Peyer's patch (tissue), 4 donors: ENCODE measurements at regions not wholly inside any gene's neighbourhood (a gene's known extent, or its start where the extent isn't known, plus 50 kb on each side); places are given as distances from the start of the nearest gene placed in this dataset.
A peak's percentile ranks its signal among the peaks of the same experiment; 100 is the strongest.

Experiments
- DNase-seq, 3 donors: peaks; one replicate each; pipeline ENCODE4 v3.0.0-alpha.2; 2017 to 2019
- H3K27ac ChIP-seq, 4 donors: fragments of 200-600 bp; sonication (generic); one replicate each; pipeline ENCODE4 v1.5.1; 2016 to 2019
- H3K27me3 ChIP-seq, 2 donors: fragments of 200-600 bp; sonication (generic); one replicate each; pipeline ENCODE4 v1.5.1; 2019
- H3K36me3 ChIP-seq, 3 donors: fragments of 200-600 bp; sonication (generic); one replicate each; pipeline ENCODE4 v1.5.1; 2016 to 2019
- H3K4me1 ChIP-seq, 4 donors: fragments of 200-600 bp; sonication (generic); one replicate each; pipeline ENCODE4 v1.5.1; 2016 to 2019
- H3K4me3 ChIP-seq, 4 donors: fragments of 200-600 bp; sonication (generic); 1 replicate in 3 of 4; 2 replicates in 1 of 4; pipeline ENCODE4 v1.5.1; 2016 to 2019; ENCODE audit warnings: mild to moderate bottlenecking in 1 of 4
- H3K9me3 ChIP-seq, 4 donors: fragments of 200-600 bp; sonication (generic); one replicate each; pipeline ENCODE4 v1.5.1; 2016 to 2019; ENCODE audit warnings: mild to moderate bottlenecking in 1 of 4
- POLR2A ChIP-seq, 2 donors: fragments of 450-650 bp; IDR thresholded peaks; one replicate each; pipeline ENCODE4 v1.5.1; 2017; ENCODE audit warnings: antibody characterized with exemption in 2 of 2, mild to moderate bottlenecking in 2 of 2, moderate library complexity in 2 of 2
- TF ChIP-seq, protein P1 (sequence below), 6 experiments: fragments of 450-650 bp in 4 of 6; fragments of 200-600 bp in 2 of 6; sonication (generic) in 1 of 6; IDR thresholded peaks; one replicate each; pipeline ENCODE4 v1.5.1; 2017 to 2019; ENCODE audit warnings: antibody characterized with exemption in 6 of 6, mild to moderate bottlenecking in 3 of 6, moderate library complexity in 1 of 6

- DNase-seq = no peak
These were observed 114.9 kb upstream of the SLCO6A1 start for GRCh38 chr5:102613661-102614060.

DNA sequence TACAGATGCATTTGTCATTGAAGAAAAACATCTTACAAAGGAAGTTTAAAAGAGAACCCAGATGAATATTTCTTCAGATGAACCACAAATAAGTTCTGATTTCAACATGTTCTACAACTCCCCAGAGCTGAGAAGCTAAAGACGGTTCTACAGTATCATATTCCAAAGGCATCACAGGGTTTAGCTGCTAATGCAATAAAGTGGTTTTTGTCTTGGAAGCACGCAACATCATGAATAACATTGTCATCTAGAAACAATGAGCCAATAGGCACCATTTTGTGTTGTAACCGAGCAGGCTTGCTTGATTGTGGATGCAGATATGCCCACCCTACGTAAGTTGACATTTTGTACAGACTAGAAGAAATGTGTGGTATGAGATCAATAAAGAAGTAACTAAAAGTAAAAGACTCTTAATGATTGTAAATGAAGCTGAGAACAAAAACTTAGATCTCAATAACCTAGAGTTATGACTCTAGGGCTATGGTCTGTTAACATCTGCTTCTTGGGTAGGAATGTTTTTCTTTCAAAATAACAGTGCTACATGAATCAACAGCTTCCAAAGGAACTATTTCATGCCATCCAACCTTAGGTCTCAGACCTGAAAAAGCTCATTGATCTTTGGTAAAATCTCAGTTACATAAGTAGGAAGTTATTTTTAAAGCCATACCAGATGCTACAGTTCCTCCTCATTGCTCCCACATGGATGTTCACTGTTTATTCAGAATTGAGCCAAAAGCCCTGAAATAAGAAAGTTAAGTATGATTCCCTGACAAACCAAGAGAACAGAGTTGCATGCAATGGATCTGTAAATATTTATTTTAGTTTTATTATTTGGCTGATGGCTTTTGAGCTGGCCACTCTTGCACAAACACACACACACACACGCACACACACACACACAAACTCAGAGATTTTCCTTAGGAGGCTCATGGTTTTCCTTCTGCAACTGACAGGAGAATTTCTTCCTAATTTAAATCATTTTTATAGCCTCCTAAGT is 118.7 kb upstream of the SLCO6A1 start:
- no peak for DNase-seq
- H3K36me3 ChIP-seq = no peaks in the 10 kb centered on the region
- no peaks in the 10 kb centered on the region for H3K9me3 ChIP-seq
- H3K4me1 ChIP-seq = no peaks in the 10 kb centered on the region
- H3K4me3 ChIP-seq = no peak overlapping the region
- no peaks in the 10 kb centered on the region for H3K27me3 ChIP-seq
- TF ChIP-seq POLR2A (IDR thresholded peaks at IDR 0.05) = no peak
- TF ChIP-seq, protein P1, sequence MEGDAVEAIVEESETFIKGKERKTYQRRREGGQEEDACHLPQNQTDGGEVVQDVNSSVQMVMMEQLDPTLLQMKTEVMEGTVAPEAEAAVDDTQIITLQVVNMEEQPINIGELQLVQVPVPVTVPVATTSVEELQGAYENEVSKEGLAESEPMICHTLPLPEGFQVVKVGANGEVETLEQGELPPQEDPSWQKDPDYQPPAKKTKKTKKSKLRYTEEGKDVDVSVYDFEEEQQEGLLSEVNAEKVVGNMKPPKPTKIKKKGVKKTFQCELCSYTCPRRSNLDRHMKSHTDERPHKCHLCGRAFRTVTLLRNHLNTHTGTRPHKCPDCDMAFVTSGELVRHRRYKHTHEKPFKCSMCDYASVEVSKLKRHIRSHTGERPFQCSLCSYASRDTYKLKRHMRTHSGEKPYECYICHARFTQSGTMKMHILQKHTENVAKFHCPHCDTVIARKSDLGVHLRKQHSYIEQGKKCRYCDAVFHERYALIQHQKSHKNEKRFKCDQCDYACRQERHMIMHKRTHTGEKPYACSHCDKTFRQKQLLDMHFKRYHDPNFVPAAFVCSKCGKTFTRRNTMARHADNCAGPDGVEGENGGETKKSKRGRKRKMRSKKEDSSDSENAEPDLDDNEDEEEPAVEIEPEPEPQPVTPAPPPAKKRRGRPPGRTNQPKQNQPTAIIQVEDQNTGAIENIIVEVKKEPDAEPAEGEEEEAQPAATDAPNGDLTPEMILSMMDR (IDR thresholded peaks at IDR 0.05) = no peak
- peak overlapping the region in 1 of 4 donors; percentile 50 for H3K27ac ChIP-seq

More at GRCh38 chr5:102613661-102614060, 114.9 kb upstream of the SLCO6A1 start:
- no peak overlapping the region for H3K4me3 ChIP-seq
- no peaks in the 10 kb centered on the region for H3K27me3 ChIP-seq
- H3K27ac ChIP-seq = no peak overlapping the region
- TF ChIP-seq, protein P1 (IDR thresholded peaks at IDR 0.05) = no peak
- TF ChIP-seq POLR2A (IDR thresholded peaks at IDR 0.05) = no peak
- H3K4me1 ChIP-seq = no peaks in the 10 kb centered on the region
- H3K36me3 ChIP-seq = no peaks in the 10 kb centered on the region
- no peaks in the 10 kb centered on the region for H3K9me3 ChIP-seq

DNA sequence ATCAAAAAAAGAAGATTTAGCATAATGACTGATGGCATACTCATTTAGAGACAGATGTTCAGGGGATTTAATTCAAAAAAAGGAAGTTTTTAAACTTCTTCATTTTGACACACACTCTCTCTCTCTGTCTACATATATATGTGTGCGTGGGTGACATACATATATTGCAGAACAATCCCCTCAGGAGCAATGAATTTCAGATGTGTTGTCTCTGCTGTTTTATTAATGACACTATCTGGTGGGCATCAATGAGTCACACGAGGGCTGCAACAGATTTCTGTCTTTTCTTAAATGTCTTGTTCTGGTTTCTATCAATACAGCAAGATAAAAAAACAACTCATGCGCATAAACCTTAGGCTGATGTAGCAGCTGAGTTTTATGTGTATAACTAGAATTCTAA is 123.5 kb upstream of the SLCO6A1 start:
- TF ChIP-seq, protein P1 (IDR thresholded peaks at IDR 0.05) = no peak
- no peak for TF ChIP-seq POLR2A (IDR thresholded peaks at IDR 0.05)
- Histone ChIP-seq H3K9me3 (no peaks in the 10 kb centered on the region), H3K27me3 (no peaks in the 10 kb centered on the region), H3K4me1 (no peaks in the 10 kb centered on the region), H3K4me3 (no peak overlapping the region), H3K36me3 (no peaks in the 10 kb centered on the region), H3K27ac (no peak overlapping the region)
- DNase-seq = no peak

GRCh38 chr5:102623329-102624065 is 124.7 kb upstream of the SLCO6A1 start:
- no peaks in the 10 kb centered on the region for H3K27me3 ChIP-seq
- no peaks in the 10 kb centered on the region for H3K9me3 ChIP-seq
- no peak for DNase-seq
- no peak overlapping the region for H3K4me3 ChIP-seq
- H3K27ac ChIP-seq = no peak overlapping the region
- H3K36me3 ChIP-seq = no peaks in the 10 kb centered on the region
- no peaks in the 10 kb centered on the region for H3K4me1 ChIP-seq
- no peak for TF ChIP-seq POLR2A (IDR thresholded peaks at IDR 0.05)
- TF ChIP-seq, protein P1 (IDR thresholded peaks at IDR 0.05) = no peak

DNA sequence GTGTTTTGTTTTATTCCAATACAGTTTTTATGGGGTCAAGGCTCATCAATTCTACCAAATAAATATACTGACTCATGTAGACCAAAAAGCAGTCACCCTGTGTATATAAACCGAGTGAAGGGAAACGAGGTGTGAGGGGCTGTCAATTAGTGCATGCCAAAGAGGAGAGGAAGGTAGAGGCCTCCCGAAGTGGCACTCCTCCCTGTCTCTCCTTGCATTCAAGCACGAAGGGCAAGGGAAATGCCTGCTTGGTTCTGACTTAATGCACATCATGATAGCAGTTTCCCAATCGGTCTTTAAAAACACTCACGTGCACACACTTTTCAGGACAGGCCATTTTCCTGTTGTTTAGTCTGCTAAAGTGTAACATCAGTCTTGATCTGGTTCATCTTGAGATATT is 125.6 kb upstream of the SLCO6A1 start:
- TF ChIP-seq, protein P1 (IDR thresholded peaks at IDR 0.05) = no peak
- no peak for TF ChIP-seq POLR2A (IDR thresholded peaks at IDR 0.05)
- H3K36me3 ChIP-seq = no peaks in the 10 kb centered on the region
- H3K4me3 ChIP-seq = no peak overlapping the region
- no peaks in the 10 kb centered on the region for H3K9me3 ChIP-seq
- no peak overlapping the region for H3K27ac ChIP-seq
- DNase-seq = no peak
- no peaks in the 10 kb centered on the region for H3K27me3 ChIP-seq
- no peaks in the 10 kb centered on the region for H3K4me1 ChIP-seq
